H1 (cell line): ENCODE measurements at regions not wholly inside any gene's neighbourhood (a gene's known extent, or its start where the extent isn't known, plus 50 kb on each side); places are given as distances from the start of the nearest gene placed in this dataset.

Experiments
- CTCF ChIA-PET: fragments of 300-600 bp; sonication (Branson Sonifier 250); formaldehyde crosslinking; loops from one replicate; lab custom pipeline; 2021; ENCODE audit not compliant: partially characterized antibody; lab: Charles Lee
- POLR2A ChIA-PET: fragments of 300-600 bp; sonication (Branson Sonifier 250); formaldehyde crosslinking; loops from one replicate; lab custom pipeline; 2021; ENCODE audit warnings: inconsistent platforms; ENCODE audit not compliant: partially characterized antibody; lab: Charles Lee
- DNase-seq, 2 experiments: peaks; one replicate each; pipeline versions ENCODE4 v3.0.0 to v3.0.0-alpha.2; 2010 to 2022; ENCODE audit warnings: low spot score in 2 of 2, low read depth in 1 of 2, mixed read lengths in 1 of 2
- FAIRE-seq: peaks from 2 replicates; lab custom pipeline; 2011; peaks lifted over from hg19 to GRCh38; lab: Jason Lieb, UNC
- H2AFZ ChIP-seq: 2 replicates; pipeline ENCODE4 v1.8.1; 2012; ENCODE audit warnings: low read length, inconsistent platforms
- H2AK5ac ChIP-seq: 2 replicates; pipeline ENCODE4 v1.6.1; 2013; ENCODE audit warnings: low read depth, low read length
- H2BK120ac ChIP-seq: replicated peaks from 2 replicates; pipeline ENCODE3; 2013; ENCODE audit warnings: low read depth, low read length, inconsistent platforms
- H2BK12ac ChIP-seq: 2 replicates; pipeline ENCODE4 v1.6.1; 2013; ENCODE audit warnings: low read depth, low read length
- H2BK15ac ChIP-seq: 2 replicates; pipeline ENCODE4 v1.6.1; 2013; ENCODE audit warnings: low read length
- H2BK20ac ChIP-seq: 2 replicates; pipeline ENCODE4 v1.6.1; 2013; ENCODE audit warnings: low read length
- H2BK5ac ChIP-seq: 2 replicates; pipeline ENCODE4 v1.6.1; 2013; ENCODE audit warnings: low read depth, low read length
- H3K14ac ChIP-seq: 2 replicates; pipeline ENCODE4 v1.6.1; 2013; ENCODE audit warnings: inconsistent platforms; ENCODE audit not compliant: insufficient read length
- H3K18ac ChIP-seq: 2 replicates; pipeline ENCODE4 v1.6.1; 2013; ENCODE audit warnings: low read length; ENCODE audit errors: extremely low read depth
- H3K23ac ChIP-seq: 2 replicates; pipeline ENCODE4 v1.6.1; 2013; ENCODE audit warnings: inconsistent platforms; ENCODE audit not compliant: insufficient read length
- H3K23me2 ChIP-seq: 2 replicates; pipeline ENCODE4 v1.6.1; 2013; ENCODE audit warnings: low read depth, low read length
- H3K27ac ChIP-seq: 2 replicates; pipeline ENCODE4 v1.6.1; 2011; ENCODE audit warnings: low read depth, low read length, inconsistent platforms
- H3K27me3 ChIP-seq, 4 experiments: replicated peaks in 1 of 4; 1 replicate in 1 of 4; 2 replicates in 3 of 4; pipeline versions ENCODE4 v1.6.1 to v1.8.1; 2011 to 2013; ENCODE audit warnings: low read length in 3 of 4, mild to moderate bottlenecking in 3 of 4, inconsistent platforms in 2 of 4, mixed read lengths in 2 of 4, moderate library complexity in 1 of 4; ENCODE audit not compliant: control insufficient read depth in 3 of 4, insufficient read depth in 3 of 4; ENCODE audit errors: extremely low read depth in 1 of 4
- H3K36me3 ChIP-seq, 4 experiments: 2 replicates each; pipeline versions ENCODE4 v1.6.1 to v1.8.1; 2011 to 2013; ENCODE audit warnings: mild to moderate bottlenecking in 4 of 4, low read length in 3 of 4, moderate library complexity in 2 of 4, control low read depth in 1 of 4, inconsistent platforms in 1 of 4; ENCODE audit not compliant: insufficient read depth in 4 of 4, control insufficient read depth in 2 of 4
- H3K4ac ChIP-seq: replicated peaks from 2 replicates; pipeline ENCODE3; 2013; ENCODE audit warnings: low read length, low read depth, mixed read lengths, inconsistent platforms; ENCODE audit not compliant: insufficient read length
- H3K4me1 ChIP-seq, 4 experiments: replicated peaks in 1 of 4; 1 replicate in 1 of 4; 2 replicates in 3 of 4; pipeline versions ENCODE4 v1.6.1 to v1.8.1; 2011 to 2013; ENCODE audit warnings: low read length in 3 of 4, inconsistent platforms in 2 of 4, mixed read lengths in 1 of 4; ENCODE audit not compliant: insufficient read depth in 4 of 4, control insufficient read depth in 3 of 4
- H3K4me2 ChIP-seq, 2 experiments: 2 replicates each; pipeline versions ENCODE4 v1.6.1 to v1.8.1; 2011 to 2013; ENCODE audit warnings: low read depth in 2 of 2, low read length in 2 of 2, control low read depth in 1 of 2, inconsistent platforms in 1 of 2, mild to moderate bottlenecking in 1 of 2; ENCODE audit not compliant: insufficient read depth in 1 of 2
- H3K4me3 ChIP-seq, 4 experiments: fragments of 200-600, 300-600 bp in 1 of 4; sonication (generic), shearing (Covaris generic), sonication (Bioruptor Twin) in 1 of 4; 2 replicates each; pipeline versions ENCODE4 v1.5.1 to v1.8.1; 2011 to 2016; ENCODE audit warnings: low read length in 4 of 4, low read depth in 3 of 4, control low read depth in 2 of 4, inconsistent platforms in 2 of 4, mild to moderate bottlenecking in 2 of 4, mixed read lengths in 1 of 4, moderate library complexity in 1 of 4; ENCODE audit not compliant: insufficient read depth in 2 of 4; ENCODE audit errors: extremely low read depth in 1 of 4
- H3K56ac ChIP-seq: replicated peaks from 2 replicates; pipeline ENCODE3; 2013; ENCODE audit warnings: low read depth, mild to moderate bottlenecking, mixed read lengths, low read length, inconsistent platforms; ENCODE audit not compliant: insufficient read length
- H3K79me1 ChIP-seq: 2 replicates; pipeline ENCODE4 v1.6.1; 2013; ENCODE audit warnings: low read depth, low read length, control low read depth
- H3K79me2 ChIP-seq, 2 experiments: 2 replicates each; pipeline versions ENCODE4 v1.6.1 to v1.8.1; 2012 to 2013; ENCODE audit warnings: low read length in 2 of 2, mild to moderate bottlenecking in 2 of 2, inconsistent platforms in 1 of 2; ENCODE audit not compliant: insufficient read depth in 2 of 2, control insufficient read depth in 1 of 2
- H3K9ac ChIP-seq, 4 experiments: replicated peaks in 1 of 4; 1 replicate in 1 of 4; 2 replicates in 3 of 4; pipeline versions ENCODE4 v1.6.1 to v1.8.1; 2011 to 2013; ENCODE audit warnings: low read depth in 3 of 4, low read length in 3 of 4, control low read depth in 2 of 4, mild to moderate bottlenecking in 2 of 4, moderate library complexity in 2 of 4, inconsistent platforms in 1 of 4; ENCODE audit errors: extremely low read depth in 1 of 4
- H3K9me3 ChIP-seq, 2 experiments: 2 replicates each; pipeline versions ENCODE4 v1.6.1 to v1.8.1; 2012 to 2013; ENCODE audit warnings: mild to moderate bottlenecking in 2 of 2, moderate library complexity in 2 of 2, control low read depth in 1 of 2, inconsistent platforms in 1 of 2, low read depth in 1 of 2, low read length in 1 of 2, mixed read lengths in 1 of 2; ENCODE audit not compliant: insufficient read depth in 2 of 2
- H4K20me1 ChIP-seq, 2 experiments: replicated peaks in 1 of 2; 2 replicates each; pipeline versions ENCODE3 to v1.8.1; 2011 to 2013; ENCODE audit warnings: inconsistent platforms in 2 of 2, low read length in 2 of 2, mild to moderate bottlenecking in 1 of 2; ENCODE audit not compliant: insufficient read depth in 2 of 2, control insufficient read depth in 1 of 2
- H4K5ac ChIP-seq: 2 replicates; pipeline ENCODE4 v1.6.1; 2013; ENCODE audit warnings: low read length, low read depth, mixed read lengths, inconsistent platforms; ENCODE audit not compliant: insufficient read length
- H4K8ac ChIP-seq: 2 replicates; pipeline ENCODE4 v1.8.0; 2013; ENCODE audit warnings: mild to moderate bottlenecking, moderate library complexity, low read length, inconsistent platforms; ENCODE audit not compliant: insufficient read depth; ENCODE audit errors: extremely low read depth
- H4K91ac ChIP-seq: replicated peaks from 2 replicates; pipeline ENCODE3; 2013; ENCODE audit warnings: low read length, mixed read lengths, inconsistent platforms; ENCODE audit not compliant: insufficient read length
- CBX5 ChIP-seq: fragments of 300-800, 300-1000 bp; sonication (generic); IDR thresholded peaks from 2 replicates; pipeline ENCODE4 v1.7.1; 2016; ENCODE audit warnings: antibody characterized with exemption, low read length, low read depth
- NANOG ChIP-seq: IDR thresholded peaks from 2 replicates; pipeline ENCODE4 v1.6.1; 2011; ENCODE audit warnings: low read length, low read depth, mild to moderate bottlenecking, inconsistent platforms; ENCODE audit not compliant: insufficient read depth, poor library complexity, severe bottlenecking
- RAD21 ChIP-seq, 2 experiments: IDR thresholded peaks in 1 of 2; conservative IDR thresholded peaks in 1 of 2; 2 replicates each; pipeline ENCODE4 v1.6.1; 2011; ENCODE audit warnings: low read depth in 2 of 2, low read length in 2 of 2, improper control_type of control experiment in 1 of 2, inconsistent platforms in 1 of 2, mild to moderate bottlenecking in 1 of 2, moderate library complexity in 1 of 2
- RNF2 ChIP-seq: fragments of 200-900, 300-1000 bp; sonication (generic); IDR thresholded peaks from 2 replicates; pipeline ENCODE4 v1.7.1; 2016; ENCODE audit warnings: borderline replicate concordance, low read depth, mild to moderate bottlenecking, antibody characterized with exemption, low read length; ENCODE audit not compliant: poor library complexity, severe bottlenecking; ENCODE audit errors: missing control alignments
- SP4 ChIP-seq: IDR thresholded peaks from 2 replicates; pipeline ENCODE4 v1.6.1; 2012; ENCODE audit warnings: low read length, inconsistent platforms
- ZNF274 ChIP-seq: IDR thresholded peaks from 2 replicates; pipeline ENCODE4 v1.7.0; 2012; ENCODE audit warnings: low read length, borderline replicate concordance; ENCODE audit errors: extremely low read depth

DNA sequence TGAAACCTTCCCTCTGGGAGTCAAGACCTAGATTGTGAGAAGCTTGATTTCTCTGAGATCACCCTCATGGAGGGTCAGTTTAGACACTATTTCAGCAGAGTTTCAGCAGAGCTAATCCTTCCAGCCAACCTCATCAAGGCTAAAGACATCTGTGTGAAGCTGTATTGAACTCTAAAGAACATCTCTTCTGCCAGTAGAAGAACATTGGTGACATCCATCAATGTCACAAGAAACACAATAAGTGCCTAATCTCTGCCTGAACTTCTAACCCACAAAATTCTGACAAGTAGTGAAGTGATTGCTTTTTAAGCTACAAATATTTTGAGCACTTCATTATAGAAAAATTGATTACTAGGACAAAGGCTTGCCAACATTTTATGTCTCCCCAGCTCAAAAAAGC is 475.8 kb upstream of the PCDH20 start:
- H4K5ac ChIP-seq: no peak overlapping the region
- H3K18ac ChIP-seq: no peak overlapping the region
- H3K4me3 ChIP-seq: no peak overlapping the region
- no peak overlapping the region for H4K8ac ChIP-seq
- TF ChIP-seq NANOG: no peak
- no peak for TF ChIP-seq ZNF274
- no peak for TF ChIP-seq SP4
- TF ChIP-seq CBX5: no peak
- TF ChIP-seq RAD21 (IDR thresholded peaks at IDR 0.05 in 1 of 2, conservative IDR thresholded peaks at IDR 0.05 in 1 of 2; ENCODE audit: low read depth in 2 of 2, low read length in 2 of 2): no peak
- no peak for TF ChIP-seq RNF2
- DNase-seq: no peak
- no peak overlapping the region for H3K56ac ChIP-seq
- H2BK20ac ChIP-seq: no peak overlapping the region
- no peaks in the 10 kb centered on the region for H3K36me3 ChIP-seq
- H2BK12ac ChIP-seq: no peak overlapping the region
- H2BK5ac ChIP-seq: no peak overlapping the region
- H3K23ac ChIP-seq: no peak overlapping the region
- H3K4ac ChIP-seq: no peak overlapping the region
- H3K14ac ChIP-seq: no peak overlapping the region
- no peak overlapping the region for H3K4me2 ChIP-seq
- POLR2A ChIA-PET: no interaction called here
- CTCF ChIA-PET: interaction anchor here (0.7 to 2.7 kb wide), 3 partner anchors 10 to 77 kb away, joined by 3 to 9 read pairs (median 9); no protein-coding TSS in a partner anchor
- H3K27me3 ChIP-seq: no peaks in the 10 kb centered on the region
- no peak overlapping the region for H4K91ac ChIP-seq
- no peak overlapping the region for H2BK120ac ChIP-seq
- no peaks in the 10 kb centered on the region for H3K9me3 ChIP-seq
- H3K4me1 ChIP-seq: no peaks in the 10 kb centered on the region; a peak in 1 of 7 replicates
- H3K79me2 ChIP-seq: no peaks in the 10 kb centered on the region
- no peaks in the 10 kb centered on the region for H3K79me1 ChIP-seq
- H2AFZ ChIP-seq: peak overlapping the region; percentile 70; the same call in 1 of the 2 replicates
- no peak overlapping the region for H2AK5ac ChIP-seq
- FAIRE-seq: no peak
- H2BK15ac ChIP-seq: no peak overlapping the region
- no peak overlapping the region for H3K27ac ChIP-seq
- H3K9ac ChIP-seq: no peak overlapping the region
- H3K23me2 ChIP-seq: no peaks in the 10 kb centered on the region
- H4K20me1 ChIP-seq: no peaks in the 10 kb centered on the region
